ENCODE measurements at regions not wholly inside any gene's neighbourhood (a gene's known extent, or its start where the extent isn't known, plus 50 kb on each side); places are given as distances from the start of the nearest gene placed in this dataset.

GRCh38 chr9:115980502-115980901 lies 173.1 kb upstream of the PAPPA start:
- no peaks in the 10 kb centered on the region for H3K4me1 ChIP-seq (ENCODE audit: control insufficient read depth, extremely low read depth, insufficient read depth, low read length)
- H2AFZ ChIP-seq (ENCODE audit: control insufficient read depth, low read length): no peak overlapping the region
- H3K36me3 ChIP-seq (ENCODE audit: control insufficient read depth in 2 of 2, extremely low read depth in 1 of 2, insufficient read depth in 2 of 2, low read length in 2 of 2): no peaks in the 10 kb centered on the region
- no peak for FAIRE-seq
- H3K4me3 ChIP-seq (ENCODE audit: control insufficient read depth in 2 of 3, extremely low read depth in 1 of 3, insufficient read depth in 2 of 3, low read depth in 1 of 3, low read length in 3 of 3): no peak overlapping the region
- H3K27me3 ChIP-seq (ENCODE audit: control insufficient read depth, extremely low read depth, insufficient read depth, low read length): no peaks in the 10 kb centered on the region
- H3K27ac ChIP-seq (ENCODE audit: control insufficient read depth, insufficient read depth, low read length): no peak overlapping the region
- no peak overlapping the region for H3K9ac ChIP-seq (ENCODE audit: control insufficient read depth, extremely low read depth, insufficient read depth, low read length)
- no peaks in the 10 kb centered on the region for H3K79me2 ChIP-seq (ENCODE audit: control insufficient read depth, insufficient read depth, low read length)
- H3K4me2 ChIP-seq (ENCODE audit: control insufficient read depth, extremely low read depth, insufficient read depth, low read depth, low read length): no peak overlapping the region
- TF ChIP-seq EZH2 (IDR thresholded peaks at IDR 0.05; ENCODE audit: low read length): no peak
- TF ChIP-seq CTCF (optimal IDR thresholded peaks at IDR 0.05 in 1 of 3, IDR thresholded peaks at IDR 0.05 in 1 of 3, conservative IDR thresholded peaks at IDR 0.05 in 1 of 3; ENCODE audit: extremely low read depth in 1 of 3, insufficient read depth in 2 of 3, low read length in 3 of 3): no peak
- DNase-seq (ENCODE audit: low read depth, low spot score): no peak
- dilution Hi-C loops (cut with MboI; ENCODE audit: extremely low pct_ligation_motif_present, low sequenced_read_pairs): no loop called here
- H3K9me1 ChIP-seq (ENCODE audit: control insufficient read depth, extremely low read depth, insufficient read depth, low read length): no peaks in the 10 kb centered on the region
- H3K9me3 ChIP-seq (ENCODE audit: control insufficient read depth, low read depth, low read length): no peaks in the 10 kb centered on the region
- no peaks in the 10 kb centered on the region for H4K20me1 ChIP-seq (ENCODE audit: control insufficient read depth, extremely low read depth, insufficient read depth, low read length)

- Histone ChIP-seq H3K27ac (ENCODE audit: control insufficient read depth, insufficient read depth, low read length) (no peak overlapping the region), H3K9me1 (ENCODE audit: control insufficient read depth, extremely low read depth, insufficient read depth, low read length) (no peaks in the 10 kb centered on the region), H3K79me2 (ENCODE audit: control insufficient read depth, insufficient read depth, low read length) (no peaks in the 10 kb centered on the region), H4K20me1 (ENCODE audit: control insufficient read depth, extremely low read depth, insufficient read depth, low read length) (no peaks in the 10 kb centered on the region), H2AFZ (ENCODE audit: control insufficient read depth, low read length) (no peak overlapping the region), H3K9ac (ENCODE audit: control insufficient read depth, extremely low read depth, insufficient read depth, low read length) (no peak overlapping the region), H3K4me2 (ENCODE audit: control insufficient read depth, extremely low read depth, insufficient read depth, low read depth, low read length) (no peak overlapping the region), H3K4me3 (ENCODE audit: control insufficient read depth in 2 of 3, extremely low read depth in 1 of 3, insufficient read depth in 2 of 3, low read depth in 1 of 3, low read length in 3 of 3) (no peak overlapping the region), H3K36me3 (ENCODE audit: control insufficient read depth in 2 of 2, extremely low read depth in 1 of 2, insufficient read depth in 2 of 2, low read length in 2 of 2) (no peaks in the 10 kb centered on the region), H3K9me3 (ENCODE audit: control insufficient read depth, low read depth, low read length) (no peaks in the 10 kb centered on the region), H3K4me1 (ENCODE audit: control insufficient read depth, extremely low read depth, insufficient read depth, low read length) (no peaks in the 10 kb centered on the region), H3K27me3 (ENCODE audit: control insufficient read depth, extremely low read depth, insufficient read depth, low read length) (no peaks in the 10 kb centered on the region)
- no peak for DNase-seq (ENCODE audit: low read depth, low spot score)
- dilution Hi-C loops (cut with MboI; ENCODE audit: extremely low pct_ligation_motif_present, low sequenced_read_pairs): no loop called here
- no peak for FAIRE-seq
- TF ChIP-seq CTCF (optimal IDR thresholded peaks at IDR 0.05 in 1 of 3, IDR thresholded peaks at IDR 0.05 in 1 of 3, conservative IDR thresholded peaks at IDR 0.05 in 1 of 3; ENCODE audit: extremely low read depth in 1 of 3, insufficient read depth in 2 of 3, low read length in 3 of 3) (no peak), EZH2 (IDR thresholded peaks at IDR 0.05; ENCODE audit: low read length) (no peak)
These were observed 172.6 kb upstream of the PAPPA start for GRCh38 chr9:115980976-115981375.
